ENCODE measurements at regions not wholly inside any gene's neighbourhood (a gene's known extent, or its start where the extent isn't known, plus 50 kb on each side); places are given as distances from the start of the nearest gene placed in this dataset.

GRCh38 chr17:22266231-22266630 is 573.9 kb downstream of the KCNJ18 start:
- TF ChIP-seq EZH2phosphoT487 (IDR thresholded peaks at IDR 0.05; ENCODE audit: unreplicated experiment) (no peak), CTCF (conservative IDR thresholded peaks at IDR 0.05; ENCODE audit: low read depth in 2 of 2) (no peak)
